Astrocyte of the cerebellum (primary cell): ENCODE measurements at regions not wholly inside any gene's neighbourhood (a gene's known extent, or its start where the extent isn't known, plus 50 kb on each side); places are given as distances from the start of the nearest gene placed in this dataset.

Experiments
- DNase-seq: peaks from one replicate; pipeline ENCODE4 v3.0.0-alpha.2; 2011; ENCODE audit warnings: low read depth
- H3K4me3 ChIP-seq: 2 replicates; pipeline ENCODE4 v1.5.1; 2011; ENCODE audit warnings: mild to moderate bottlenecking, low read depth, low read length, moderate library complexity
- CTCF ChIP-seq: IDR thresholded peaks from 2 replicates; pipeline ENCODE4 v1.5.1; 2012; ENCODE audit warnings: low read length, low read depth, moderate library complexity, mild to moderate bottlenecking; ENCODE audit errors: missing control alignments
- in situ Hi-C: cut with HindIII; loops from 2 replicates; pipeline ENCODE4 v1.10.0; 2017; ENCODE audit warnings: low sequenced_read_pairs

- in situ Hi-C loops = no loop called here
- no peak for TF ChIP-seq CTCF
- peak; percentile 79 for DNase-seq
Measured at GRCh38 chr1:94727846-94728715, 92.1 kb upstream of the SLC44A3 start.

GRCh38 chr1:94726981-94727685 lies 93.0 kb upstream of the SLC44A3 start:
- no peak overlapping the region for H3K4me3 ChIP-seq
- in situ Hi-C loops = no loop called here
- no peak for DNase-seq
- no peak for TF ChIP-seq CTCF

More at GRCh38 chr1:94727846-94728715, 92.1 kb upstream of the SLC44A3 start:
- H3K4me3 ChIP-seq = no peak overlapping the region

- H3K4me3 ChIP-seq = no peak overlapping the region
- no peak for TF ChIP-seq CTCF
- in situ Hi-C loops = no loop called here
- DNase-seq = no peak
Measured at GRCh38 chr1:94725566-94725965, 94.6 kb upstream of the SLC44A3 start.

- no peak overlapping the region for H3K4me3 ChIP-seq
- no peak for DNase-seq
- no peak for TF ChIP-seq CTCF
- in situ Hi-C loops = no loop called here
Measured at GRCh38 chr1:94723894-94724293, 96.3 kb upstream of the SLC44A3 start.

GRCh38 chr1:94723463-94723862 lies 96.7 kb upstream of the SLC44A3 start:
- in situ Hi-C loops = no loop called here
- no peak for TF ChIP-seq CTCF
- DNase-seq = no peak
- no peak overlapping the region for H3K4me3 ChIP-seq

GRCh38 chr1:94722181-94722580 lies 98.0 kb upstream of the SLC44A3 start:
- no peak for DNase-seq
- no peak for TF ChIP-seq CTCF
- H3K4me3 ChIP-seq = no peak overlapping the region
- in situ Hi-C loops = no loop called here
